Adrenal gland (tissue), 9 donors: ENCODE measurements at regions not wholly inside any gene's neighbourhood (a gene's known extent, or its start where the extent isn't known, plus 50 kb on each side); places are given as distances from the start of the nearest gene placed in this dataset.

Experiments
- DNase-seq, 7 donors: peaks; one replicate each; pipeline ENCODE4 v3.0.0-alpha.2; 2019 to 2020
- H3K27ac ChIP-seq, 5 donors: fragments of 200-600 bp; sonication (generic) in 4 of 5; 1 replicate in 3 of 5; 2 replicates in 2 of 5; pipeline versions ENCODE4 v1.5.1 to v1.8.0; 2016 to 2020; ENCODE audit warnings: mild to moderate bottlenecking in 1 of 5
- H3K27me3 ChIP-seq: fragments of 200-600 bp; 2 replicates; pipeline ENCODE4 v1.8.0; 2021
- H3K36me3 ChIP-seq, 2 donors: fragments of 200-600 bp; replicated peaks in 1 of 2; 1 replicate in 1 of 2; 2 replicates in 1 of 2; pipeline versions ENCODE4 v1.5.1 to v1.8.0; 2018 to 2022
- H3K4me1 ChIP-seq, 2 donors: fragments of 200-600 bp; replicated peaks in 1 of 2; 1 replicate in 1 of 2; 2 replicates in 1 of 2; pipeline versions ENCODE4 v1.5.1 to v1.8.0; 2018 to 2021
- H3K4me3 ChIP-seq, 4 donors: fragments of 200-600 bp; sonication (generic) in 3 of 4; one replicate each; pipeline ENCODE4 v1.5.1; 2016 to 2018
- H3K9me3 ChIP-seq, 3 donors: fragments of 200-600 bp; sonication (generic) in 1 of 3; replicated peaks in 1 of 3; 1 replicate in 2 of 3; 2 replicates in 1 of 3; pipeline versions ENCODE4 v1.5.1 to v1.8.0; 2016 to 2021
- POLR2A ChIP-seq, 2 donors: fragments of 450-650 bp; IDR thresholded peaks; one replicate each; pipeline ENCODE4 v1.6.1; 2017; ENCODE audit warnings: antibody characterized with exemption in 2 of 2, mild to moderate bottlenecking in 2 of 2, moderate library complexity in 1 of 2
- WGBS, 4 donors: extraction: QIAGEN DNeasy Blood & Tissue Kit in 2 of 4; methylation state at CpG; one replicate each; pipeline versions ENCODE4 v1.1.5 to v1.1.7; 2013 to 2017; 5-methylcytosine and 5-hydroxymethylcytosine counted together
- intact Hi-C, 2 donors: fragments of 100-400 bp; cut with DNase I; formaldehyde crosslinking; loops; one replicate each; pipeline versions ENCODE4 v1.14.1 to v1.15.0; 2022 to 2023
- TF ChIP-seq, protein P1 (sequence below), 6 experiments: fragments of 450-650 bp in 4 of 6; fragments of 200-600 bp in 2 of 6; sonication (generic) in 1 of 6; IDR thresholded peaks; 1 replicate in 5 of 6; 2 replicates in 1 of 6; pipeline versions ENCODE4 v1.5.1 to v1.8.0; 2016 to 2021; ENCODE audit warnings: antibody characterized with exemption in 6 of 6, mild to moderate bottlenecking in 2 of 6, moderate library complexity in 1 of 6
- donor health status: healthy with polysubstance abuse.
- donor health status: Bipolar disorder and iron deficiency.
- donor health status: DM: yes; HTN: yes; CAD: no.
- donor health status: DM: no; HTN: no; CAD: no.
- donor health status: DM: no; HTN: no; CAD: no.

DNA sequence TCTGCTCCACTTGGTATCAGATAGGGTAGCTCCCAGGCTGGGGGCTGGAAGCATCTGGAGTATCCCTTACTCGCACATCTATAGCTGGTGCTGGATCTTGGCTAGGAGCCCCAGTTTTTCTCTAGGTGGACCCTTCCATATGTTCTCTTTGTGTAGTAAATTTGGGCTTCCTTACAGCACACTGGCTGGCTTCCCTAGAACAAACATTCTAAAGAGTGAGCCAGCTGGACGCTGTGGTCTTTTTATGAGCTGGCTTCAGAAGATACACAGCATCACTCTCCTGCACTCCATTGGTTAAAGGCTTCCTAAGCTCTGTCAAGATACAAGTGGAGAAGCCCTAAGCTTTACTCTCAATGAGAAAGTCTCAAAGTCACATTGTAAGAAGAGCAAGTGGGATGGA lies 322.1 kb downstream of the WDR72 start:
- H3K4me1 ChIP-seq, result no peaks in the 10 kb centered on the region
- TF ChIP-seq POLR2A (IDR thresholded peaks at IDR 0.05), result no peak
- TF ChIP-seq, protein P1, sequence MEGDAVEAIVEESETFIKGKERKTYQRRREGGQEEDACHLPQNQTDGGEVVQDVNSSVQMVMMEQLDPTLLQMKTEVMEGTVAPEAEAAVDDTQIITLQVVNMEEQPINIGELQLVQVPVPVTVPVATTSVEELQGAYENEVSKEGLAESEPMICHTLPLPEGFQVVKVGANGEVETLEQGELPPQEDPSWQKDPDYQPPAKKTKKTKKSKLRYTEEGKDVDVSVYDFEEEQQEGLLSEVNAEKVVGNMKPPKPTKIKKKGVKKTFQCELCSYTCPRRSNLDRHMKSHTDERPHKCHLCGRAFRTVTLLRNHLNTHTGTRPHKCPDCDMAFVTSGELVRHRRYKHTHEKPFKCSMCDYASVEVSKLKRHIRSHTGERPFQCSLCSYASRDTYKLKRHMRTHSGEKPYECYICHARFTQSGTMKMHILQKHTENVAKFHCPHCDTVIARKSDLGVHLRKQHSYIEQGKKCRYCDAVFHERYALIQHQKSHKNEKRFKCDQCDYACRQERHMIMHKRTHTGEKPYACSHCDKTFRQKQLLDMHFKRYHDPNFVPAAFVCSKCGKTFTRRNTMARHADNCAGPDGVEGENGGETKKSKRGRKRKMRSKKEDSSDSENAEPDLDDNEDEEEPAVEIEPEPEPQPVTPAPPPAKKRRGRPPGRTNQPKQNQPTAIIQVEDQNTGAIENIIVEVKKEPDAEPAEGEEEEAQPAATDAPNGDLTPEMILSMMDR (IDR thresholded peaks at IDR 0.05), result no peak
- H3K27me3 ChIP-seq, result no peaks in the 10 kb centered on the region
- WGBS, 4 donors, result 74 to 88% (median 82%) methylated on average over 2 of the region's 2 CpGs
- H3K9me3 ChIP-seq, result no peaks in the 10 kb centered on the region
- intact Hi-C loops, result no loop called here
- no peak overlapping the region for H3K27ac ChIP-seq
- H3K4me3 ChIP-seq, result no peak overlapping the region
- DNase-seq, result no peak
- H3K36me3 ChIP-seq, result no peaks in the 10 kb centered on the region

DNA sequence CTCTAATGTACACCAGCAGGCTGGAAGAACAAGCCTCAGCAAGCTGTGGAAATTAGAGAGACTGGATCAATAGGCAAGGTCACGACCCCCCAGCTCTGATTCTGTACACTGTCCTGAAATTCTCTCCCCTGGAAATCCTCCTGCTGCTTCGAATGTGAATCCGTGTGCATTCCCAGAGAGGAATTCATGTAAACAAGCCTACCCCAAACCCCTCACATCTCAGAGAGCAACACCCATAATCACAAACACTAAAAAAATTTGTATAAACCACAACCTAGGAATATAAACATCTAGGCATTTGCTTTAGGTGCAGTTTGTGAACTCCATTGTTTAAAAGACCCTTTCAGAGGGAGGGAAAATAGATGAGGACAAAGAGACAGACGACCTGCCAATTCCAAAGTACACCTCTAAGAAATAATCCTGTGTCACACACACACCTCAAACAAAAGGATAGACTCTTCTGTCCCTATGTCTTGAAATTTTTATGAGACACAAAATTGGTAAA lies 325.2 kb downstream of the WDR72 start:
- intact Hi-C loops, result no loop called here
- no peak overlapping the region for H3K4me3 ChIP-seq
- no peak overlapping the region for H3K27ac ChIP-seq
- TF ChIP-seq POLR2A (IDR thresholded peaks at IDR 0.05), result no peak
- TF ChIP-seq, protein P1 (IDR thresholded peaks at IDR 0.05), result no peak
- no peaks in the 10 kb centered on the region for H3K27me3 ChIP-seq
- H3K36me3 ChIP-seq, result no peaks in the 10 kb centered on the region
- H3K9me3 ChIP-seq, result no peaks in the 10 kb centered on the region
- no peak for DNase-seq
- WGBS, 4 donors, result 49 to 67% (median 56%) methylated on average over 4 of the region's 4 CpGs
- H3K4me1 ChIP-seq, result no peaks in the 10 kb centered on the region

DNA sequence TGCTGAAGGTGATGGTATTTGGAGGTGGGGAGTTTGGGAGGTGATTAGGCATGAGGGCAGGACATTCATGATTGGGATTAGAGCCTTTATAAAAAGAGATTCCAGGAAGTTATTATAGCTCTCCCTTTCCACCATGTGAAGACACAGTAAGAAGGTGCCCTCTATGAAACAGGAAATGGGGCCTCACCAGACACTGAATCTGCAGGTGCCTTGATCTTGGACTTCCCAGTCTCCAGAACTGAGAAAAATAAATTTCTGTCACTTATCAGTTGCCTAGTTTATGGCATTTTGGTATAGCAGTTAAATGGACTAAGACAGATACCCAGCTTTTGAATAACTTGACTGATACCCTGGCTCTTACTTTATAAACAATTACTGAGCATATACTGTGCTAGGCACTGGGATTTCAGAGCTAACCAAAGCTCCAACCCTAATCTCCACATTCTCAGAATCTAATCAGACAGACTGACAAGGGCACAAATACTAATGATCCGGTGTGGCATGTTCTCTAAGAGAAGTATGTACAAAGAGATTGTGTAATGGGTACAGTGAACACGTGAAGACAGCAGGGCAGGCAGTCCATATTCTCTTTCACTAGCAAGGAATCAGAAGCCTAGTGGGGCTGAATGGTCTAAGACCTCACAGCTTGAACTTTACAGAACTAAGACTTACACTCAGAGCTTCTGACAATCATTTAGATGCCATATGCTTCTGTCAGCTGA lies 343.1 kb downstream of the WDR72 start:
- WGBS, 4 donors, result 87 to 97% (median 90%) methylated on average over 2 of the region's 2 CpGs

DNA sequence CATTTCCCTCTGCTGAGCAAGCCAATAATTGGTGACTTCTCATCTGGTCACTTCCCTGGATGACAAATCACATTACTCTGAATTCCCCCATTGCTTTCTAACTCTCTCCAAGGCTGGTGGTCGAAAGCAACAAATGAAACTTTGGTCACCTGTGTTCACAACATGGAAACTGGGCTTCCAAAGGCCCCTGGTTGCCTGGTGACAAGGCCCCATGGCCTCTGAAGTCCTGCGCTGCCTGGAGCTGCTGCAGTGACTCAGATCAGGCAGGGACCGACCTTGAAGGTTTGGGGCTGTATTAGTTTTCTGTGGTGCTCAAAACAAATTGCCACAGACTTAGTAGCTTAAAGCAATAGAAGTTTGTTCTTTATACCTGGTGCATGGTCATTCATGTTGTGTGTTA lies 345.3 kb downstream of the WDR72 start:
- no peaks in the 10 kb centered on the region for H3K27me3 ChIP-seq
- H3K9me3 ChIP-seq, result no peaks in the 10 kb centered on the region
- no peak for TF ChIP-seq POLR2A (IDR thresholded peaks at IDR 0.05)
- TF ChIP-seq, protein P1 (IDR thresholded peaks at IDR 0.05), result no peak
- intact Hi-C loops, result no loop called here
- no peak overlapping the region for H3K4me3 ChIP-seq
- 45 to 58% (median 50%) methylated on average over 3 of the region's 3 CpGs for WGBS, 4 donors
- H3K4me1 ChIP-seq, result peaks cover 0 to 6% of the 10 kb centered on the region in 2 donors
- H3K36me3 ChIP-seq, result no peaks in the 10 kb centered on the region
- peak overlapping the region in 1 of 5 donors; percentile 33 for H3K27ac ChIP-seq
- peak; percentile 43 to 82 (median 71) for DNase-seq

More for the DNA sequence above, 343.1 kb downstream of the WDR72 start:
- no peaks in the 10 kb centered on the region for H3K27me3 ChIP-seq
- intact Hi-C loops, result no loop called here
- no peak for DNase-seq
- H3K27ac ChIP-seq, result no peak overlapping the region
- H3K9me3 ChIP-seq, result no peaks in the 10 kb centered on the region
- no peak overlapping the region for H3K4me3 ChIP-seq
- peaks cover 0 to 6% of the 10 kb centered on the region in 2 donors for H3K4me1 ChIP-seq
- no peaks in the 10 kb centered on the region for H3K36me3 ChIP-seq
- no peak for TF ChIP-seq POLR2A (IDR thresholded peaks at IDR 0.05)
- TF ChIP-seq, protein P1 (IDR thresholded peaks at IDR 0.05), result no peak
